ENCODE measurements at regions not wholly inside any gene's neighbourhood (a gene's known extent, or its start where the extent isn't known, plus 50 kb on each side); places are given as distances from the start of the nearest gene placed in this dataset.
"Not testable (repeated sequence)": the region's sequence is repeated elsewhere in the genome, so short reads cannot be mapped to it uniquely, and the experiment has no call there.

DNA sequence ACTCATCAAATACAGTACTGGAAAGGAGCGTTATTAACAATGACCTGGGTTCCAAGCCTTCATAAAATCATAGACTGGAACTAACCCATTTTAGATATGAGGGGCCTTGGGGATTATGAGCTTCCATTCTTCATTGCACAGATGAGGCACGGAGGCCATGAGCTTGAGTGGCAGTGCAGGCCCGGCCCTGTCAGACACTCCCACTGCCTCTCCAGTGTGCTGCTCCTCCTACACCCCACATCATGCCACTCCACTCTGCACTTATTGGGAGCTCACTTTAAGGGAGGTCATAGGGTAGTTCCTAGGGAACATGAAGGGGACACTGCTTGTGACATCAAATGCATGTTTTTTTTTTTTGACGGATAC, 77.9 kb downstream of the TSN start:
- peaks cover 6% of the 10 kb centered on the region for H3K4me1 ChIP-seq (ENCODE audit: low read depth)
- no peaks in the 10 kb centered on the region for H3K9me3 ChIP-seq (ENCODE audit: low read depth)
- H3K27me3 ChIP-seq: no peaks in the 10 kb centered on the region
- no peak overlapping the region for H3K27ac ChIP-seq
- no peak for DNase-seq (ENCODE audit: low read depth in 1 of 2, low spot score in 1 of 2)
- TF ChIP-seq, protein P1, sequence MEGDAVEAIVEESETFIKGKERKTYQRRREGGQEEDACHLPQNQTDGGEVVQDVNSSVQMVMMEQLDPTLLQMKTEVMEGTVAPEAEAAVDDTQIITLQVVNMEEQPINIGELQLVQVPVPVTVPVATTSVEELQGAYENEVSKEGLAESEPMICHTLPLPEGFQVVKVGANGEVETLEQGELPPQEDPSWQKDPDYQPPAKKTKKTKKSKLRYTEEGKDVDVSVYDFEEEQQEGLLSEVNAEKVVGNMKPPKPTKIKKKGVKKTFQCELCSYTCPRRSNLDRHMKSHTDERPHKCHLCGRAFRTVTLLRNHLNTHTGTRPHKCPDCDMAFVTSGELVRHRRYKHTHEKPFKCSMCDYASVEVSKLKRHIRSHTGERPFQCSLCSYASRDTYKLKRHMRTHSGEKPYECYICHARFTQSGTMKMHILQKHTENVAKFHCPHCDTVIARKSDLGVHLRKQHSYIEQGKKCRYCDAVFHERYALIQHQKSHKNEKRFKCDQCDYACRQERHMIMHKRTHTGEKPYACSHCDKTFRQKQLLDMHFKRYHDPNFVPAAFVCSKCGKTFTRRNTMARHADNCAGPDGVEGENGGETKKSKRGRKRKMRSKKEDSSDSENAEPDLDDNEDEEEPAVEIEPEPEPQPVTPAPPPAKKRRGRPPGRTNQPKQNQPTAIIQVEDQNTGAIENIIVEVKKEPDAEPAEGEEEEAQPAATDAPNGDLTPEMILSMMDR (IDR thresholded peaks at IDR 0.05; ENCODE audit: low read depth, low read length): no peak
- no peaks in the 10 kb centered on the region for H3K36me3 ChIP-seq
- H3K4me3 ChIP-seq: no peak overlapping the region

DNA sequence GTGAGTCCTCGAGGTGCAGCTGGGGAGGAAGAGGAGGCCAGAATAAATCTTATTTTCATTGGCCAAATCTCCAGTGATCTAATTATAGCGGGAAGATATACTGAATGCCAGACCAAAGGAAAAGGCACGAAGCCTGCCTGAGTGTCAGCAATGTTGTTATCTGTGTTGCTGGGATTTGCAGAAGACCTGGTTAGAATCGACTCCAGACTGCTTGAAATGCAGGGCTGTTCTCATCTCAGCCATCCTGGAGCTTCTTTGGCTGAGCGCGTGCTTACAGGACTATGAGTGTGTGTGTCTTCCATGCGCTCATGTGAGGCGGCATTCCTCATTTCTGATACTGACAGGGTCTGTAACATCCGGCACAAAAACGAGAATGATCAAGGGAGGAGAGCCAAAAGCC, 81.2 kb downstream of the TSN start:
- peak overlapping the region; percentile 30 for H3K27ac ChIP-seq
- no peaks in the 10 kb centered on the region for H3K9me3 ChIP-seq (ENCODE audit: low read depth)
- peak in 1 of 2 donors; percentile 38 for DNase-seq (ENCODE audit: low read depth in 1 of 2, low spot score in 1 of 2)
- peaks cover 6% of the 10 kb centered on the region for H3K4me1 ChIP-seq (ENCODE audit: low read depth)
- no peaks in the 10 kb centered on the region for H3K27me3 ChIP-seq
- no peaks in the 10 kb centered on the region for H3K36me3 ChIP-seq
- TF ChIP-seq, protein P1 (IDR thresholded peaks at IDR 0.05; ENCODE audit: low read depth, low read length): no peak
- no peak overlapping the region for H3K4me3 ChIP-seq

DNA sequence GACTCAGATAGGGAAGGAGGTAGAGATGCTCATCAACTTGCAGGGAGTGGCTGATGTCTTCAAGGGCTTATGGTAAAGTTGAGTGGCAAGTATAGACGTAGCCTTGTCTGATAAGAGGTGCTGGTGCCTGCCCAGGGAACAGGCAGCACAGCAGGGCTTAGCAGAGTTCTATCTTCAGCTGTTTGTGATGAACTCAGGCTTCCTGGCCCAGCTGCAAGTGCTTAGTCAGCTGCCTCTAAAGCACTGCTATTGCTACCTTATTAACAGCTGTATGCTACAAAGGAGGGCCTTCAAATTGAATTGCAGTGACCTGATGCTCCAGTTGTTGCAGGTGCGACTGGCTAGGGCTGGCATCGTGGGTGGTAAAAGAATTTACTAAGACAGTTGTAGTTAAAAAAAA, 82.1 kb downstream of the TSN start:
- Histone ChIP-seq H3K4me1 (ENCODE audit: low read depth) (peaks cover 6% of the 10 kb centered on the region), H3K27me3 (no peaks in the 10 kb centered on the region), H3K4me3 (no peak overlapping the region), H3K9me3 (ENCODE audit: low read depth) (no peaks in the 10 kb centered on the region), H3K36me3 (no peaks in the 10 kb centered on the region), H3K27ac (no peak overlapping the region)
- no peak for DNase-seq (ENCODE audit: low read depth in 1 of 2, low spot score in 1 of 2)
- TF ChIP-seq, protein P1 (IDR thresholded peaks at IDR 0.05; ENCODE audit: low read depth, low read length): no peak

DNA sequence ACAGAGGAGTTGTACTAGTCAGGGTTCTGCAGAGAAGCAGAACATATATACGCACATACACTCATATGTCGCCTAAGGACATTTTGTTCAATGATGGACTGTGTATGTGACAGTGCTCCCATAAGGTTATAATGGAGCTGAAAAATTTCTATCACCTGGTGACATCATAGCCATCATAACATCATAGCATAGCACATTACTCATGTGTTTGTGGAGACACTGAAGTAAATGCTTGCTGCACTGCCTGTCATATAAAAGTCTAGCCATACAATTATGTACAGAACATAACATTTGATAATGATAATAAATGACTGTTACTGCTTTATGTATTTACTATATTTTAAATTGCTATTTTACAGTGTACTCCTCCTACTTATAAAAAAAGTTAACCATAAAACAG, 83.1 kb downstream of the TSN start:
- H3K4me3 ChIP-seq: no peak overlapping the region
- H3K36me3 ChIP-seq: no peaks in the 10 kb centered on the region
- TF ChIP-seq, protein P1 (IDR thresholded peaks at IDR 0.05; ENCODE audit: low read depth, low read length): no peak
- H3K9me3 ChIP-seq (ENCODE audit: low read depth): no peaks in the 10 kb centered on the region
- no peak overlapping the region for H3K27ac ChIP-seq
- H3K4me1 ChIP-seq (ENCODE audit: low read depth): peaks cover 6% of the 10 kb centered on the region
- no peak for DNase-seq (ENCODE audit: low read depth in 1 of 2, low spot score in 1 of 2)
- H3K27me3 ChIP-seq: no peaks in the 10 kb centered on the region

DNA sequence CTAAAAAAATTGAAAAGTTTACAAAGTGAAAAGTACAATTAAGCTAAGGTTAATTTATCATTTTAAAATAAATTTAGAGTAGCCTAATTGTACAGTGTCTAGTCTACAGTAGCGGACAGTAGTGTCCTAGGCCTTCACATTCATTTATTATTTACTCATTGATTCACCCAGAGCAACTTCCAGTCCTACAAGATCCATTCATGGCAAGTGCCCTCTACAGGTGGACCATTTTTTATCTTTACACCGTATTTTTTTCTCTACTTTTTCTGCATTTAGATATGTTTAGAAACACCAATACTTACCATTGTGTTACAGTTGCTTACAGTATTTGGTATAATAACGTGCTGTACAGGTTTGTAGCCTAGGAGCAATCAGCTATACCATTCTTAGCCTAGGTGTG, 84.1 kb downstream of the TSN start:
- Histone ChIP-seq H3K27ac (no peak overlapping the region), H3K9me3 (ENCODE audit: low read depth) (no peaks in the 10 kb centered on the region), H3K27me3 (no peaks in the 10 kb centered on the region), H3K36me3 (no peaks in the 10 kb centered on the region), H3K4me1 (ENCODE audit: low read depth) (peaks cover 6% of the 10 kb centered on the region), H3K4me3 (no peak overlapping the region)
- DNase-seq (ENCODE audit: low read depth in 1 of 2, low spot score in 1 of 2): no peak
- TF ChIP-seq, protein P1 (IDR thresholded peaks at IDR 0.05; ENCODE audit: low read depth, low read length): no peak

DNA sequence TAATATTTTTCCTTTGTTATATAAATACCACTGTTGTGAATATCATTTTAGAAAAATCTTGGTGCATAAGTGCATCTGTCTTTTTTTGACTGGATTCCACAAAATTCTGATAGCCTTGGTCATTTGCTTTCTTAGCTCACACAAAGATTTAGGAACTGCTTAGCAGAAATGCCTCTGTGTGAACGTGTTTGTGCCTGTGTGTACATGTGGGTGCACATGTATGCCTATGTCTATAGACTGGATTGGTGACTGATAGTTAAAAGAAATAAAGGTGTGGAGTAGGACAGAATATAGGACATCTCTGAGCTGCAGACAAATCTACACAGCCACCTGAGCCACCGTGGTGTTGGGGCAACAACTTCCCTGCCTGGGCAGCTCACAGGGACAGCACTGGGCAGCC, 93.8 kb downstream of the TSN start:
- no peak for DNase-seq (ENCODE audit: low read depth in 1 of 2, low spot score in 1 of 2)
- no peaks in the 10 kb centered on the region for H3K4me1 ChIP-seq (ENCODE audit: low read depth)

DNA sequence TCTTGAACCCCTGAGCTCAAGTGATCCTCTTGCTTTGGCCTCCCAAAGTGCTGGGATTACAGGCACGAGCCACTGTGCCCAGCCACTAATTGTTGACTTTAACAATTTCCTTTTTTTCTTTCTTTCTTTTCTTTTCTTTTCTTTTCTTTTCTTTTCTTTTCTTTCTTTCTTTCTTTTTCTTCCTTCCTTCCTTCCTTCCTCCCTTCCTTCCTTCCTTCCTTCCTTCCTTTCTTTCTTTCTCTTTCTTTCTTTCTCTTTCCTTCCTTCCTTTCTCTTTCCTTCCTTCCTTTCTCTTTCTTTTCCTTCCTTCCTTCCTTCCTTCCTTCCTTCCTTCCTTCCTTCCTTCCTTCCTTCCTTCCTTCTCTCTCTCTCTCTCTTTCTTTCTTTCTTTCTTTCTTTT, 97.7 kb downstream of the TSN start:
- H3K27ac ChIP-seq; H3K9me3 ChIP-seq (ENCODE audit: low read depth); H3K36me3 ChIP-seq; H3K27me3 ChIP-seq; DNase-seq (ENCODE audit: low read depth in 1 of 2, low spot score in 1 of 2); H3K4me3 ChIP-seq: not testable (repeated sequence)
- peaks cover 17% of the 10 kb centered on the region for H3K4me1 ChIP-seq (ENCODE audit: low read depth)

More for the DNA sequence above, 93.8 kb downstream of the TSN start:
- TF ChIP-seq, protein P1 (IDR thresholded peaks at IDR 0.05; ENCODE audit: low read depth, low read length): no peak
- Histone ChIP-seq H3K9me3 (ENCODE audit: low read depth) (no peaks in the 10 kb centered on the region), H3K27ac (no peak overlapping the region), H3K4me3 (no peak overlapping the region), H3K36me3 (no peaks in the 10 kb centered on the region), H3K27me3 (no peaks in the 10 kb centered on the region)
